Hematopoietic multipotent progenitor cell treated with erythropoietin and hydrocortisone succinate and interleukin-3 and kit ligand, for 8 days (in vitro differentiated cells): ENCODE measurements at regions not wholly inside any gene's neighbourhood (a gene's known extent, or its start where the extent isn't known, plus 50 kb on each side); places are given as distances from the start of the nearest gene placed in this dataset.
A peak's percentile ranks its signal among the peaks of the same experiment; 100 is the strongest.

Experiments used
- DNase-seq: peaks from one replicate; pipeline ENCODE4 v3.0.0-alpha.2; 2015

DNA sequence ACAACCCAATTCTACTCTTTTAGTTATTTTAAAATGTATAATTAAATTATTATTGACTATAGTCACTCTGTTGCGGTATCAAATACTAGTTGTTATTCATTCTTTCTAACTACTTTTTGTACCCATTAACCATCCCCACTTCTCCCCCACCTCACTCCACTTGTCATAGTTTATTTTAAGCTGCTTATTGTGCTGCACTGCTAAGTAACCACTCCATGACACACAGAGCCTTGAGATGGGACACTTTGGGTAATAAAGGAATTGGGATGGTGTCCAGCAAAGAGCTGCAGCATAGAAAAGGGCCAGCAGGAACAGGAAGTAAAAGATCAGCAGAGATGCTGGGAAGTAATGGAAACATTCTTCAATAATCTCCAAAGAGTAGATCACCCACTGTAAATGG is 123.0 kb downstream of the RPS29 start:
- no peak for DNase-seq

DNA sequence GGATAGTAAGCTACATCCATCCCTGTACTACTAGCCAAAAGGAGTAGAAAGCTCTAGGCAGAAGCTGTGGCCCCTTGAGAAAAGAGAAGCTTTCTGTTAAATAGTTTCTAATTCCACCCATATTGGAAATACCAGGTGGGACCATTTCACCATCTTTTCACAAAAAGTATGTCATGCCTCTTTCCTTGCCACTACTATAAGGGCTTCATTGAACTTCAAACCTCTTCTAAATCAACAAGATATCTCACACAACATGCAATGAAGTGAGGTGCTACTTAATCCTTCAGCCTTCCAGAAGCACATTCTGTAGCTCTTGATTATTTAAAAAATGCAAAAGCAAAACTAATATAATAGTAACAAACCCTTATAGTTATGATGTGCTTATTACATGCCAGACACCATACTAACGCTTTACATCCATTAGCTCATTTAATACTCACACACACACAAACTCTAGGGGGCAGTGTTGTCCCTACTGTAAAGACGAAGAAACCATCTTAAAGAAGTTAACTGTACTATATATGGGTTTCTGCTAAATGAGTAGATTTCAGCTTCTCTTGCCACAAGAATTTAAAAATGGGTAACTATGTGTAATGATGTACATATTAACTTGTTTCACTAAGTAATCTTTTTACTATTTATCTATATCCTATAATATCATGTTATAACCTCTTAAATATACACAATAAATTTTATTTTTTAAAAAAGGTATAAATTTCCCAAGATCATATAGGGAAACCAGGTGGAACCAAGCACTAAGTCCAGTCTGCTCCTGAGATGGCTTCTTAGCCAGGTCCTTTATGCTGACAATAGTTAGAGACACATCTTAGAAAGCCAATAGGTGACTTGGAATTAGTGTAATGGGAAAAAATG is 124.4 kb downstream of the RPS29 start:
- peak; percentile 88 for DNase-seq

DNA sequence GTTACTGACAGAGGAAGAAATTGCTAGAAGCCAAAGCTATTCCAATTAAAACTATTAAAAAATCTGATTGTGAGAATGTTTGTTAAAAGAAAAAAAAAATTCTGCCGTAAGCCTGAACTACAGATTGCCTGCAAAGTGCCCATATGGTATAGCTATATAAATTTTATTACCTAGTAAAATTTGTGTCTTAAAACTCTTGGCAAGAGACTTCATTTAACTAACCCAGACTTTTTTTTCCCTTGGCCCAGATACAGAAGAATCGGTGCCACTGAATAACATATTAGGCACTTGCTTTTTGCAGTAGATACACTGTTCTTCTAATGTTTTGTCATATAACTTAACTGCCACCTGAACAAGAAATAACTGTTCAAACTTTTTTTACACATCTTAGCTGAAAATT is 125.5 kb downstream of the RPS29 start:
- DNase-seq: no peak

DNA sequence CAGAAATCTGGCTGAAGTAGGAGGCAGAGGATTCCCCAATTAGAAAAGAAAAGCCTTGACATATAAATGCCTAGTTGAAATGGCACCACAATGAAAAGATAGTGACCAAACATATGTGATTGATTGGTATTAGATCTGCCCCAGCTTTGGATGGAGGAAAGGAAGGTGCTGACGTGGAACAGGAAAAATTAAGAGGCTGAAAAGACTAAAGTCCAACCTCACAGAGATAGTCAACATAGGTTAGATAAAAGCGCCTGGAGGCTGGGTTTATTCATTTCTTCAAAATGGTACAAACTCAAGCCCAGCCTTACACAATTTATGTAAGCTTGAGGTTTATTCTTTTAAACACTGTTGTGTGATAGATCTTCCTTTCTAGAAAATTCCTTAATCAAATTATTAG is 129.6 kb downstream of the RPS29 start:
- DNase-seq: no peak

DNA sequence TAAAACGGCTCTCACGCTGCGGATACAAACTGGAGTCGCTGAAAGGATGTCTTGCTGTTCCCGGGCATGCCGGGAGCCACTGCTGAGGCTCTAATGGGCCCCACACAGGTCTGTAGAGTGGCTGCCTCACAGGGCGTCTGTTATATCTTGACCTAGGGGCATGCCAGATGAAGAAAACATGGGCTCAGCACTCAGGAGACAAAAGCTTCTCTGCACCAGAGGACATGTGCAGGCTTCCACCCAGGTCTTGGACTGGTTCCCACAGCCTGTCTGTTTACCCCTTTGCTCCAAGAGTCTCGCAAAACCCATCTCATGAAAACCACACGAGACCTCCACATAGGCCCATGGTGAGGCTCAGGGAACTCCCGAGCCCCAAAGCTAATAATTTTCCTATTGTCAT is 134.2 kb downstream of the RPS29 start:
- DNase-seq: no peak

DNA sequence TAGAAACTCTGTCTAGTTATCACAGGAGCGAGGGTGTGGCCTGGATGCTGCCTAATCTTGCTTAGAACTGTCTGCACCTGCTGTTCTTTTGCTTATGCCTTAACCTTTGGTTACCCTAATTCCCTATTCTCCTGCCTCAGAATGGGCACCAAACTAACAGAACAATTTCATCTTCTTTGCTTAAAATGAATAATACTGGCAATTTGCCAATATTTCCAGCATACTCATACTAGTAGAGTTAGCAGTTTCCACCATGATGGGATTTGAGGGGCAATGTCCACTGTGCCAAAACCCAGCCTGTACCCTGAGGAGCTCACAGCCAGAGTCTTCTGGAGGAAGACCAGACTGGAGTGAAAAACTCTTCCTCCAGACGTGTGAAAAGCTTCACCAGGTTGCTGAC is 136.4 kb downstream of the RPS29 start:
- DNase-seq: no peak

DNA sequence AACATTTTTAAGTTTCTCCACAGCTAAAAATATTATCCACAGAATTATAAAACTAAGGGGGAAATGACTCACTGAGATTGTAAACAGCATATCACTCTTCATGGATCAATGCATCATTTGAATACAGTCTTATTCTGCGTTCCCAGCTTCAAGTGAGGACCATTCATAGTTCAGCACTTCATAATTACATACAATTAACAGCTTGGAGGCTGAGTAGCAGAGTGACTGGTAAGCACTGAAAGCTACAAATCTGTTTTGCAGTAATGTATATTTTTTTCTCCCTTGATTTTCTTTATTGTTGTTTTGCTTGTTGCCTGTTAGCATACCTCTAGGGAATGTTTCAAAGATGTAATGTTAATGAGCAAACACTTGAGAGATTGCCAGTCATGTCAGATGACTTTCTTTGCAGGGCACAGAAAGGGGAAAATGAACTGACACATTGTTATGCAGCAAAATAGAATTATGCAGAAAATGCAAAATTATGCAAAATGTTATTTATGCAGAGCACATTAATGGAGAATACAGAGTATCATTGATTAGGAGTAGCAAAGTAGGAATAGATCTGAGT is 138.6 kb downstream of the RPS29 start:
- no peak for DNase-seq

DNA sequence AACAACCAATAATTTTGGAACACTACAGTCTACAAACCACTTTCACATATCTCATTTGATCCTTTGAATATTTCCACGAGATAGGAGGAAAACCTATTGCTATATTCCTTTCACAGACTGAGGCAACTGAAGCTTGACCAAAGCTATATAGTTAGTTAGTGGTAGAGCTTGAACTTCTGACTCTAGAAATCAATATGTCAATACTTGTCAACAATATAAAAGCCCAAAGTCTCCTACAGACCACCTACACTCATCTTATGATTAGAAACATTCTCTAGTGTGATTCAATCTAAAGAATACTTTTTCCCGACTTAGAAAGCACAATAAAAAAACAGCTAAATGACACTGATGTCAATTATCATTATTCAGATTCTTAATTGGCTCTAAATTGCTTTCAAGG is 139.4 kb downstream of the RPS29 start:
- no peak for DNase-seq

DNA sequence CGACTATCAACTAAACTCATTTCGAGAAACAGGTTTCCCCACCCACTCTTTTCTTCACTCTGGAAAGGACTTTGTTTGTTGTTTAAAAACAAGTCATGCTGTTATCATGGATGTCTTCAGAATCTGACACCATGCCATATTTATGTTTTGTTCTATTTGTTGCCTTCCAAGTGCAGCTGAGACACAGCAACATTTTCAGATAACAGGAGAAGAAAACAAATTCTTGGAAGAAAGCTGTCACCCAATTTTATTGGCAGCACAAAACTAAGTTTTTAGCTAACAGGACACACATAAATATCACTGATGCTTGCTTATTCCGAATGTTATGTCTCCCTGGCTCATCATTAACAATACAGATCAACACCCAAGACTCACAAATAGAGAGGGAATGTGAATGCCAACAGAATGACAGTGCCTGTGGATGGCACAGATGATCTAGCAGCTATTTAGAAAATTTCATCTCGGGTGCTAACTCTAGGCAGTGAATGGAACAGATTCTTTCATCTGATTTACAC is 147.9 kb downstream of the RPS29 start:
- DNase-seq: no peak

DNA sequence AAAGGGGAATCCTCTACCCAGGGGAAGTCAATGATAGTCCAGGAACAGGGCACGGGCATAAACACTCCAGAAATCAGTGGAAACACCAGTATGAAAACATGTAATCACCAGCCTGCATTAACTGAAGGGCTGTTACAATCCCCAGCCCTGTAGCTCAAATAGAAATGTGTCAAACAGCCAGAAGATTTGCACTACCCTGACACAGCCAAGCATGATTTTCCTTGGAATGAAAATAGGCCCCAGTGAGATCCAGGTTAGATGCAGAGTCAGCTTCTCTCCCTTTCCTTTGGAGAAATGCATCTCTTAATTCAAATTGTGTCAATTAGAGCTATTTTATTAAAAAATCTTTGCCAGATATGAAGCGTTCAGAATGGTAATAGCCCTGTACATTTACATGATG is 158.1 kb downstream of the RPS29 start:
- no peak for DNase-seq

DNA sequence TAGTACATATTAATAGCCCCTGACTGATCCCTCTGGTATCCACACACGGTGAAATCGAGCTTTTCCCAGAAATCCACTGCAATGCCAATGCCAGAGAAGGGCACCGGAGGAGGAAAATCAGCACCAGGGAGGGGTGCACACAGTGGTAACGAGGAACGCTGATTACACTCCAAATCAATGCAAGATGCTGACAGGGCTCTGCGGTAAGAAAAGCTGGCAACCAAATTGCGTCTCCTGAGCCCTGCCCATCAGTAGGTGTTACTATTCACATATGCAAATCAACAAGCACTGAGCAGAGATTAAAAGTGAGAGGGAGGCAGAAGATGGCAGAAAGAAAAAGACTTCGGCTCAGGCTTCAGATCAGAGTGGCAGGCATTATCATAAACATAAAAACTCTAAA is 159.1 kb downstream of the RPS29 start:
- no peak for DNase-seq

DNA sequence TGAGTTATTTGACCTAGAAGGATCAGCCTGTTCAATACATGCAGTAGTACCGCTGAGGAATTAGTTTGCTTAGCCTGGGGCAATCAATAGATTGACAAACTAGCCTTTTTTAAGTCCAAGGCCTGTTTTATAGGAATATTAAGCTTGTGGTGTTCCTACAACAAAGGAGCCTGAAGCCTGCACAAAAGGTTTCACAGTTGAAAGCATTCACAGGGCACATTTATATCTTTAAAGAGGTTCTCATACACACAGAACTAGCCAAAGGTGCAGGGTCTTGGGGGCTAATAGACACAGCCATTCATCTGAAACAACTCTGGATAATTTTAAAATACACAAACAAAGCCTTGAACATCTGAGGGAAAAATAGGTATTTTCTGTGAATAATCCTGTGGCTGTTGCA is 160.3 kb downstream of the RPS29 start:
- DNase-seq: no peak

DNA sequence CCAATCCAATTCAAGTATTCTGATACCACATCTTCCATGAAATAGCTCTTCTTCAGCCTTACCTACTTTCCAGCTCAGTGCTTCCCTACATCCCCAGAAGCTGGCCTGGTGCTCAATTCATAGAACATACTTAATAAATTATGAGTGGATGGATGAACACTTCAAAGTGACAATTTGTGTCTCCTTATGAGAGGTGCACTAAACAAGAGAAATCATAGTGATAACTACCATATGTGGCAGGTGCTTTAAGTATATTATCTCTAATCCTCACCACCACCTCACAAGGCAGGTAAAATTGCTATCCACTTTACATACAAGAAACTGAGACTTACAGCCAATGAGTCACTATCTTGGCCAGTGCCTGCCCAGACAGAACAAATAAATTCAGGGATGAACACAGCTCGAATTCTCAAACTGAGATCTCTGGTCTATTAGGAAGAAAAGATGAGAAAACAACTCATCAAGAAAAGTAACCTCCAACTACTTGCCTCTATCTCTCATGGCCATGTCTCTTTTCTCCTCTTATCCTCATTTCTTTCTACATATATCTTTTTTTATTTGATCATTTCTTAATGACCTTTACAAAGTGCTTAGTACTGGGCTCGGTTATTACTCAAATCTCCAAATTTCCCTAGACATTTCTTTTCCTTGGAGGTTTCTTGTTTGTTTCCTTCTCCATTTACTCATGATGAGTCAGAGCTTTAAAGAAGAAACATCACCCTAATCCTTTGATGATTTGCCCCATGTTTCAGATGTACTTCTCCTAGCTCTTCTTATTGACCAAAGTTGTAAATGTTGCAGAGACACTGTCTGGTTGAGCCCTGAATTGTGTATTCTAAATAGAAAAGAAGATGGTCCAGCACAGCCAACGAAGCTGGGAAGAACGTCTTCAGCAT is 161.5 kb downstream of the RPS29 start:
- DNase-seq: no peak

DNA sequence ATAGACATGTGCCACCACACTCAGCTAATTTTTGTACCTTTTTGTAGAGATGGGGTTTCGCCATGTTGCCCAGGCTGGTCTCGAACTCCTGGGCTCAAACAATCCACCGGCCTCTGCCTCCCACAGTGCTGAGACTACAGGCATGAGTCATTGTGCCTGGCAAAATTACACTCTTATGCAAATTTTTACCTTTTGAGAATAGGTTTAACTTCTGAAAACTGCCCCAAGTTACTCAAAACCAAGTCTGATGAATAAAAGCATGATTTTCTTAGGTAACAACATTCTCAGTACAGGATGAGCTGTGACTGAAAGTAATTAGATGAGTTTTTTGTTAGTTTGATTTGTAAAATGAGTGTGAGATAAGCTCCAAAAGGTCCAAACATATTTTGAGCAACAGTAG is 166.0 kb downstream of the RPS29 start:
- DNase-seq: no peak

DNA sequence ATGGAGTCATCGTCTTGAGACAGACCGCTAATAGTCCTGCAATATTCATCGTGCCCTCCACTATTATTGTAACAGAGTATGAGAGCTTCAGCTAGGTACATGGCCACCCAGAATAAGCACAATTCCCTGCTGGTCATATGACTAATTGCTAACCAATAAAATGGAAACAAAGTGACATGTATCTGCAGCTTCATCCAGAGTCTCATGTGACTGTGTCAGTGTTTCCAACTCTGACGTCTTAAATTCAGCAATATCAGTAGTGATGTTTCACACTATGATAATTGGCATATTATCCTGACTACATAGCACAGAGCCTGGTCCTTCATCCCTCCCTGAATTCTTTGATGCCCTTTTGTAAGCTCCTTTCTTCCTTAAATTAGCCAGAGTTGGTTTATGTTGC is 167.4 kb downstream of the RPS29 start:
- no peak for DNase-seq

DNA sequence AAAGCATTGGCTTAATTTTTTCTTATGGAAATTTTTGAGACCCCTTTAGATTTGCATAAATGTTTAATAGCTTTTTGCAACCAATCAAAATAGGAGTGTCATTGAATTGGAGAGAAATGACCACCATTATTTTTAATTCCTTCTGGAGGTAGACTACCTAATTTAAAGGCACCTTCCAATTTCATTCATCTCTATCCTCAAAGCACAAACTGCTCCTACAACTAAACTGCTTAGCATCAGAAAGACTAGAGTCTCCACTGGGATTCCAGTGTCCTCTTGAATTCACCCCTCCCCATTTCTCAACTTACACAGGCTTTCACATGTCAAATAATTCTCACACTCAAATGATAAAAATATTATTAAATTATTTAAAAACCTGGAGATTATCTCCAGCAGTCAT is 168.4 kb downstream of the RPS29 start:
- DNase-seq: no peak

DNA sequence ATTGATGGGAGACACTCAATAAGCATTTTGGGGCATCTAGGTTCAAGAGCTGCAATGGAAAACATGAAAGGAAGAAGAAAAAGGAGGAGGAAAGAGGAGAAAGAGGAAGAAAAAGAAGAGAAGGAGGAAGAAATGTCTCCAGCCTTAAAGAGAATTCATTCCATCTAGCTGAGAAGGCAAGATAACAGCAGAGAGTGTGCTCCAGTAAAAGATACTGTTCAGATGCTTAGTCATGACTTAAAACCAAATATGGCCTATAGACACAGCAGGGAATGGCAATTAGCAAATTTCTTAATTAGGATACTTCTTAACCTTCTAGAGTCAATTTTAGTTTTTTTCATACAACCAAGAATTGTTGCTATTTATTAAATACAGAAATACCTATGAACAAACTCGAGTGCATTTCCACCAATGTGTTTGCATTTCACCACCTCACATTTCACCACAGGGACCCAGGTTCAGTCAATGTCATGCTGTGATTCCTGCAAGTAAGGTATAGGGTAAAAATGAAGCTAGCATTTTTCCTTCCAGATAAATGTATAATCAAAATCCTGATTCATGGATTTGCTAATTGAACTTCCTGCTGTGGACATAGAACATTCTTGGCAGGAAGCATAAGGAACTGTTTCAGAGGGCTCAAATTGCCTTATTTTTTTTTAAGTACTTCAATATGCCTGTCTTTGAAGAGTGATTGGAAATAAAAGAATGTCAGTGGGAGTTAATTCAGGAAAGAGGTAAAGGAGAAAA is 177.8 kb downstream of the RPS29 start:
- DNase-seq: no peak

DNA sequence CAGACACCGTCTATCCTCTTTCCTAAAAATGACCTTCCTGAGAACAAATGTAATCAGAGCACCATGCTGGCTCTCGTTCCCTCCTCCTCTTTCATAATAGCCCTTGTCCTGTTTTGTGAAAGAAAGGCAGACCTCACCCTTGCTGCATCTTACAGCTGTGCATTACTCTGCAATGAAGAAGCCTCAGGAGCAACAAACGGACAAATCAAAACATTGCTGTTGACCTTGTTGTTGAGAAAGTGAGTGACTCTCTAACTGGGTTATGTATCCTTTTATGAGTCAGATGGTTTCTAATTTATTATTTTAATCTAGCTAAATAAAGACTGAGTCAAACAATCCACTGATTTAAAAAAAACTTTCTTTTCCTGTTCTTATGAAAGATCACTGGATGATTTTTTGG is 180.9 kb downstream of the RPS29 start:
- DNase-seq: no peak

DNA sequence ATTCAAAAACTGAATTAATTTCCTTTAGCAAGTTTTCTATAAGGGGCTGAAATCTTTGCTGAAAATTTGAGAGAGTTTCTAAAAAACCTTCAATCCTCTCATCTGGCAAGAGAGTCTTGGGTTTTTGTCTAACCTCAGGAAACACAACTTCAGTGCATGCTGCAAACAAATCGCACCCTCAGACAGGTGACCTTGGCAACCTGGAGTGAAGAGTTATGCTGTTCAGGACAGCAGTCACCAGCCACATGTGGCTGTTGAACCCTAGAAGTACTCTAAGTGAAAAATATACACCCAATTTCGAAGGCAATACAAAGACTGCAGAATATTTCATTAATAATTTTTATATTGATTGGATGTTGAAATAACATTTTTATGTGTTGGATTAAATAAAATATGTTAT is 184.8 kb downstream of the RPS29 start:
- DNase-seq: no peak

DNA sequence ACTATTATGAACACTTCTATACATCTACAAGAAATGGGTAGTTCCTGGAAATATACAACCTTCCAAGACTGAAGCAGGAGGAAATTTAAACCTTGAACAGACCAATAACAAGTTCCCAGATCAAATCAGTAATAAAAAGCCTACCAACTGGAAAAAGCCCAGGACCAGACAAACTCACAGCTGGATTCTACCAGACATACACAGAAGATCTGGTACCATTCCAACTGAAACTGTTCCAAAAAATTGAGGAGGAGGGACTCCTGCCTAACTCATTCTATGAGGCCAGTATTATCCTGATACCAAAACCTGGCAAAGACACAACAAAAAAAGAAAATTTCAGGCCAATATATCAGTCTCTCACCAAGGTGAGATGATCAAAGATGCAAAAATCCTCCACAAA is 189.4 kb downstream of the RPS29 start:
- DNase-seq: no peak

DNA sequence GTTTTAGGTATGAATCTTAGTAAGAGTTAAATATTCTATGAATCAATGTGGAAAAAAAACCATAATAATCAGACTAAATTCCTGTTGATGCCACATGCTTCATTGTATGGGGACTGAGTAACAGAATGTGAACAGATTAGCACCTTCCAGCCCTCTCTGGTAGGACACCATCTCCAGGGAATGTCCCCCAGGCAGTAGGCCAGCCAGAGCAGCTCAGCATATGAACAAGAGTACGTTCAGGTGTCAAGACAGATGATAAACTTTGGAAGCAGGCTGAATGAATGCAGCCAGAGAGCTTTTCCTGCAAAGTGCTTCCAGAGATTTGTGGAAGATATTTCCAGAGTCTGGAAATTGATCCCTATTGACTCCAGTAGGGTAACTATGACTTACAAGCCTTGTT is 204.4 kb downstream of the RPS29 start:
- no peak for DNase-seq

DNA sequence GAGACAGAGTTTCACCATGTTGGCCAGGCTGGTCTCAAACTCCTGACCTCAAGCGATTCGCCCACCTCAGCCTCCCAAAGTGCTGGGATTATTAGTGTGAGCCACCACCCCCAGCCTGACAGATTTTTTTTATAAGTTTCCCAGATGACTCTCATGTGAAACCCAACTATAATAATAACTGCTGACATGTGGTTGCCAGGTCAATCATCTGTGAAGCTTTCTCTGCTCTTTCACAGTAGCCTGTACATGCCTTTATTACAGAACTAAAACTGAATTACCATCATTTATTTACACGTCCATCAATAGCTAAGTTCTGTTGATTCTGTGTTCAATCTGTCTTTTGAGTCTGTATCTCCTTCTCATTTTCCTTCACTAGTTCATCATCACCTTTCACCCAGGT is 218.5 kb downstream of the RPS29 start:
- DNase-seq: no peak

DNA sequence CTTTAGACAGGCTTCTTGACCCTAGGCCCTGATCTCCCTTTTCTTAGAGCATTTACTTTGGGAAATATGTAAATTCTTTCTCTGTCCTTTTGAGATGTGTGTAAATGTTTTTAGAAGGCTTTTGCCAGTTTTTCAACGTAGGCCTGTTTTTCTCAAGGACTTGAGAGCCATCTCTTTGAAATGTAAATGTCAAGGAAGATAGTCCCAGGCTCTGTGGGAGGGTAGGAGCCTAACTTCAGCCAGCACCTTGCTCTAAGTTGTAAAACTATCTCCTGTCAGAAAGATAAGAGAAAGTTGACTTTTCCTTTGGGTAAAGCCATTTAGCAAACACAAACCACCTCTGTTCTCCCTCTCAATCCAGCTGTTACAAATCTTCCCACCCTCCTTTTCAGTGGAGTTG is 219.8 kb downstream of the RPS29 start:
- no peak for DNase-seq
